ENCODE measurements at regions not wholly inside any gene's neighbourhood (a gene's known extent, or its start where the extent isn't known, plus 50 kb on each side); places are given as distances from the start of the nearest gene placed in this dataset.

DNA sequence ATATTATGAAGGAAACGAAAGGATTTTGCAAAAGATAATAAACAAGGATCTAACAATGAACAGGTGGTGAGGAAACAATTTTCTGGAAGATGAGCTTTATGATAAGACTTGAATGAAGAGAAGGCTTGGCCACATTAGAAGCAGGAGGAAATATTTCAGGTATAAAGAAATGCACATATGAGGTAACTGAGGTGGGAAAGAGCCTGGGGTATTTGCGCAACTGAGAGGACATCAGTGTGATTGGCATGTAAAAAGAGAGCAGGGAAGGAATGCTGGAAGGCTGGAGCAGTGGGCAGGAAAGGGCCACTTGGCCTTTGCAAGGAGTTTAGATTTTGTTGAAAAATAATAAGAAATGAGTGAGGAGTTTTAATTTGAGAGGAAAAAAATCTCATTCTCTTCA is 414.4 kb upstream of the TMCO5A start:
- Mint-ChIP-seq H3K27me3 (no peaks in the 10 kb centered on the region), H3K4me1 (no peaks in the 10 kb centered on the region), H3K36me3 (ENCODE audit: low read depth) (no peaks in the 10 kb centered on the region), H3K4me3 (no peak overlapping the region), H3K9me3 (peaks cover 11% of the 10 kb centered on the region), H3K27ac (no peak overlapping the region)
- DNase-seq = no peak
- intact Hi-C loops (cut with micrococcal nuclease) = no loop called here

DNA sequence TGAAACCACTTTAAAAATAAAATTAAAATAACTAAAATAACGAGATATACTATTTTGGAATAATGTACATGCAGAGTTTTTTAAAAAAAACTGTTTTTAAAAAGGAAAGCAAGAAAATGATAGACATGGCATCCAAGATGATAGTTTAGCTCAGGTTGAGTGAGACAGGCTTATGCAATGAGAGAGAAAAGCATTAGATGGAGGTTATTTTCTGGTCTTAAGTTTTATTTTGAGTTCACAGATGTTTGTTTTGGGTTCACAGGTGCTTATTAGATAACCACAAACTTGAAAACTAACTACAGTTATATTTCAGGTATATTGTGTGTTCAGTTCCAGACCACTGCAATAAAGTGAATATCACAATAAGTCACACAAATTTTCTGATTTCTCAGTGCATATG is 413.6 kb upstream of the TMCO5A start:
- Mint-ChIP-seq H3K4me3 (no peak overlapping the region), H3K27ac (no peak overlapping the region), H3K4me1 (no peaks in the 10 kb centered on the region), H3K27me3 (no peaks in the 10 kb centered on the region), H3K36me3 (ENCODE audit: low read depth) (no peaks in the 10 kb centered on the region), H3K9me3 (peaks cover 11% of the 10 kb centered on the region)
- no peak for DNase-seq
- intact Hi-C loops (cut with micrococcal nuclease) = no loop called here

DNA sequence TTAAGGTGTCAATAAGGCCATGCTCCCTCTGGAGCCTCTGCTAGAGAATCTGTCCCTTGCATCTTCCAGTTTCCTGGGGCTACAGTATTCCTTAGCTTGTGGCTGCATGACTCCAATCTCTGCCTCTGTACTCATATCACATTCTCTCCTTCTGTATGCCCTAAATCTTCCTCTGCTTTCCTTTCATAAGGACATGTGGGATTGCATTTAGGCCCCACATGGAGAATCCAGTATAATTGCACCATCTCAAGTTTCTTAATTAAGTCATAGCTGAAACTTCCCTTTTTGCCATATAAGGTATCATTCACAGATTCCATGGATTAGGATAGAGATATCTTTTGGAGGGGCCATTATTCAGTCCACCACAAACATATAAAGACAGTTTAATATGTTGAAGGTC is 409.8 kb upstream of the TMCO5A start:
- no peak overlapping the region for H3K27ac Mint-ChIP-seq
- peaks cover 4% of the 10 kb centered on the region for H3K9me3 Mint-ChIP-seq
- no peaks in the 10 kb centered on the region for H3K27me3 Mint-ChIP-seq
- H3K4me3 Mint-ChIP-seq = no peak overlapping the region
- intact Hi-C loops (cut with micrococcal nuclease) = no loop called here
- no peaks in the 10 kb centered on the region for H3K4me1 Mint-ChIP-seq
- no peaks in the 10 kb centered on the region for H3K36me3 Mint-ChIP-seq (ENCODE audit: low read depth)
- no peak for DNase-seq

DNA sequence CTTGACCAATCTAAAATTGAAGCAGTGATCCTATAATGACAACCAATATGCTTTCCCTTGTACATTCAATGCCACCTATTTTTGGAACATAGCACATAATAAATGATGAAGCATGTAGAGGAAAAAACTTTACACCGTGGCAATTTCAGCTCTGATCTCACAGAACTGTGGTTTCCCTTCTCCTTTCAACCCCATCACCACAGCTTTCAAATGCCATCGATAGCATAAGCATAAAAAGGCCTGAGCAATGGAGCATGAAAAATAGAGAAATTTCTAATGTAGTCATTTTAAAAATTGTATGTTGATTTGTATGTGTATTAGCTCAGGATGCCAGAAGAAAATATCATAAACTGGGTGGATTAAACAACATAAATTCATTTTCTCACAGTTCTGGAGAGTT is 406.0 kb upstream of the TMCO5A start:
- H3K4me3 Mint-ChIP-seq = no peak overlapping the region
- no peak overlapping the region for H3K27ac Mint-ChIP-seq
- no peaks in the 10 kb centered on the region for H3K36me3 Mint-ChIP-seq (ENCODE audit: low read depth)
- intact Hi-C loops (cut with micrococcal nuclease) = no loop called here
- no peaks in the 10 kb centered on the region for H3K4me1 Mint-ChIP-seq
- DNase-seq = no peak
- peaks cover 6% of the 10 kb centered on the region for H3K9me3 Mint-ChIP-seq
- H3K27me3 Mint-ChIP-seq = no peaks in the 10 kb centered on the region

DNA sequence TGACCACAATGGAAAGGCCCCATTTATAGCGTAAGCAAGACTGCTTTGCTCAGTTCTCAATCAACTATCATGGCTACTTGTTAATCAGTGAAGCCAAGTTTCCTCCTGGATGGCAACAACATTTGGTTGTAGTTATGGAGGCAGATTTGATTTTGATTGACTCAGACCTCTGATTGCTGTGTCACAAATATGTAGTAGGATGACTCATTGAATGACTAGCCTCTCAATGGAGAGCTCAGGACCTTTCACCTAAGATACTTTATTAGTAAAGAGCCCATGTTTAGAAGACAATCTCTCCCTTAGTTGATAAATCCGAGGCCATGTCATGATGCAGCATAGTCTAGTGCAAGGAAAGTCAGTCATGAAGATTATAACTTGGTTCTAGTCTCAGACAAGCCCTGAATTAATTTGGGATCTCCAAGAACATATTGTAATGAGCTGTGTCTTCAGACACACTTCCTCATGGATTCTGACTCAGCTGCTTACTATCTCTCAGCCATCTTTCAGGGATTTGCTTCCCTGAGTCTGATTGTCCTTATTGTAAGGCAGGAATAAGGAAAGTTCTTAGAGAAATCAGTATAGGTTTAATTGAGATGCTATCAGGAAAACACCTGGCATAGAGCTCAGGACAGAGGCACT is 397.4 kb upstream of the TMCO5A start:
- intact Hi-C loops (cut with micrococcal nuclease) = no loop called here
- Mint-ChIP-seq H3K4me1 (no peaks in the 10 kb centered on the region), H3K27ac (no peak overlapping the region), H3K4me3 (no peak overlapping the region), H3K9me3 (peaks cover 7% of the 10 kb centered on the region), H3K36me3 (ENCODE audit: low read depth) (no peaks in the 10 kb centered on the region), H3K27me3 (no peaks in the 10 kb centered on the region)
- DNase-seq = no peak

DNA sequence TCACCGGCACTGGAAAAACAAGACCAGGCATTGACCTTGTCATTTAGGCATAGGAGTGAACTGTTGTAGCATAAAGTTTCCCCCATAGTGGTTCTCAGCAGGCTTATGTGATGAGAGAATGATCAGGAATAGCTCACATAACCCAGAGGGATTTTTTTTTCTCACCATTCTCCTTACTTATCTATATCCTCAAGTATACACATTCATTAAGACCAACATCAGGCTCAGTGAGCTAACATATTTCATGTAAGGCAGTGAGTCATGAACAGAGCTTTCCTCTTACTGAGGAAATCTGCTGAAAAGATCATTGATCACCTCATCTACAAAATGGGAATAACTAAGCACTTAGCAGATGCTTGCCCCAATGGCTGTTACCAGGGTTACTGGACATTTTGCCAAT is 396.6 kb upstream of the TMCO5A start:
- Mint-ChIP-seq H3K4me1 (no peaks in the 10 kb centered on the region), H3K4me3 (no peak overlapping the region), H3K27ac (no peak overlapping the region), H3K36me3 (ENCODE audit: low read depth) (no peaks in the 10 kb centered on the region), H3K27me3 (no peaks in the 10 kb centered on the region), H3K9me3 (peaks cover 4% of the 10 kb centered on the region)
- no peak for DNase-seq
- intact Hi-C loops (cut with micrococcal nuclease) = no loop called here

DNA sequence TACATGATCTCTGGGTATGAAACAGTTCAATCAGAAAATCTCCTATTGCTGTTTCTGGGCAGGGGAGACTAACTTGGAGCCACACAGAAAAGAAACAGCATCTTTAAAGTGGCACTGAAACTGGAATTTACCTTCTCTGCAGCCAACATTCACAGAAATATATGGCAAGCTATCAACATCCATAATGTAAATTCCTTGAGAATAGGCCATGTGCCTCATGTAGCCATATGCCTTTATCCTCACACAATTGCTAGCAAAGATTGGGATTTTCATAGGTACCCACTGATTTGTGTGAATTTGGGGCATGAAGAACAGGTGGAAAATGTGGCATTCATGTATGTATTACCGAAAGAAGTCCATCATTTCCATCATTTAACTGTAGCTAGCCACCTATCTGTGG is 386.3 kb upstream of the TMCO5A start:
- DNase-seq = no peak
- intact Hi-C loops (cut with micrococcal nuclease) = no loop called here
- H3K4me1 Mint-ChIP-seq = no peaks in the 10 kb centered on the region
- H3K36me3 Mint-ChIP-seq (ENCODE audit: low read depth) = no peaks in the 10 kb centered on the region
- no peak overlapping the region for H3K27ac Mint-ChIP-seq
- H3K9me3 Mint-ChIP-seq = no peaks in the 10 kb centered on the region
- H3K4me3 Mint-ChIP-seq = no peak overlapping the region
- no peaks in the 10 kb centered on the region for H3K27me3 Mint-ChIP-seq

DNA sequence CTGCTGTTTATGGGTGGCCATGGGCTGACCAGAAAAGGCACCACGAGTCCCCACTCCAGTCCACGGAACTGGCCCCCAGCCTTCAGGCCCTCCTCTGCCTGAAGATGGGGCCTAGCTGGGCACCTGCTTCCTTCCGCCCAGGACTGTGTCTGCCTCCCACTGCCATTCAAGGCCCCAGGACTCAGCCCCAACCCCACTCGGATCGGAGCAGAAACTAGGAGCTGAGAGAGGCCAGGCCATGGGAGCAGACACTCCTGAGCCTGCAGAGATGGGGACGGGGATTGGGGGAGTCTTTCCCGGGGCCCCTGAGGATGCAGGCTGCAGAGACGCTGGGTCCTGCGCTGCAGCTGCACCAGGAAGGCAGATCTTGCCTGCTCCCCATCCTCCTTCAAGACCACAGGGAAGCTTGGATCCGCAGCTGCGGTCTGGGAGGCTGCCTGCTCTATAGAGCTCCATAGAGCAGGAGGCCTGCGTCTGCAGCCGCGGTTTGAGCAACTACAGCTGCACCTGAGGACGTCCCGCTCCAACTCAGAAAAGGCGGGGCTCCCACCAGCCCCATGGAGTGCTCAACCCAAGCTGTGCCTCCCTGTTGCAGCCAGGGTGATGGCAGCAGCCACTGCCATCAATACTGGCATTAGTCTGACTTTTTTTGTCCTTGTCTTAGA is 383.9 kb upstream of the TMCO5A start:
- intact Hi-C loops (cut with micrococcal nuclease) = no loop called here
- H3K27me3 Mint-ChIP-seq = no peaks in the 10 kb centered on the region
- H3K27ac Mint-ChIP-seq = no peak overlapping the region

DNA sequence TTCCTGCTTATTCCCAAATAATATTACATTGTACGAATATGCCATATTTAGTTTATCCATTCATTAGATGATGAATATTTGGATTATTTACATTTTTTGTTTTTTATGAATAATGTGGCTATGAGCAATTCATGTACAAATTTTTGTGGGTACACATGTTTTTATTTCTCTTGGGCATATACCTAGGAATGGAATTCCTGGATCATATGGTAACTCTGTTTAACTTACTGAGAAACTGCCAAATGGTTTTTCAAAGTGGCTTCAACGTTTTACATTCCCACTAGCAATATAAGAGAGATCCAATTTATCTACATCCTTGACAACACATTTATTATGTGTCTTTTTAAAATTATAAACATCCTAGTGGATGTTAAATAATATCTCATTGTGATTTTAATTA is 362.0 kb upstream of the TMCO5A start:
- Mint-ChIP-seq H3K4me1 (no peaks in the 10 kb centered on the region), H3K27ac (no peak overlapping the region), H3K4me3 (no peak overlapping the region), H3K27me3 (no peaks in the 10 kb centered on the region), H3K36me3 (ENCODE audit: low read depth) (no peaks in the 10 kb centered on the region), H3K9me3 (no peaks in the 10 kb centered on the region)
- intact Hi-C loops (cut with micrococcal nuclease) = no loop called here
- no peak for DNase-seq

More for the DNA sequence above, 383.9 kb upstream of the TMCO5A start:
- H3K9me3 Mint-ChIP-seq = no peaks in the 10 kb centered on the region
- DNase-seq = no peak
- H3K4me1 Mint-ChIP-seq = no peaks in the 10 kb centered on the region
- no peaks in the 10 kb centered on the region for H3K36me3 Mint-ChIP-seq (ENCODE audit: low read depth)
- no peak overlapping the region for H3K4me3 Mint-ChIP-seq

DNA sequence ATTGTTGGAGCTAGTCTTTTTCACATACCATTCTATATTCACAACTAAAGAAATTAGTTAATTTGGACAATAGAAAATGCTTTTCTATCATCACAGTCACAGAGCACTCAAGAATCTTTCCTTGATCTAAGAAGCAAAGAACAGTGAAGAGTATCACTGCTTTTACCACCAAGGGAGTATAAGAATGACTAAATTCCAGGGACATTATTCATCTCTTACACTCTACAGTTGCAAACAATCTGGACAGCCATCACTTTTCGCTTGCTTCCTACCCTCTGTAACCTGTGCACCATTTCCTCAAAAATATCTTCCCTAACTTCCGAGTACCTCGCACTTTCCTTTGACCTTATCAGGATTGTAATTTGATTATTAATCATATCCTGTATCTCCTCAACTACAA is 359.5 kb upstream of the TMCO5A start:
- Mint-ChIP-seq H3K27me3 (no peaks in the 10 kb centered on the region), H3K4me3 (no peak overlapping the region), H3K9me3 (no peaks in the 10 kb centered on the region), H3K4me1 (no peaks in the 10 kb centered on the region), H3K36me3 (ENCODE audit: low read depth) (no peaks in the 10 kb centered on the region), H3K27ac (no peak overlapping the region)
- intact Hi-C loops (cut with micrococcal nuclease) = no loop called here
- DNase-seq = no peak

DNA sequence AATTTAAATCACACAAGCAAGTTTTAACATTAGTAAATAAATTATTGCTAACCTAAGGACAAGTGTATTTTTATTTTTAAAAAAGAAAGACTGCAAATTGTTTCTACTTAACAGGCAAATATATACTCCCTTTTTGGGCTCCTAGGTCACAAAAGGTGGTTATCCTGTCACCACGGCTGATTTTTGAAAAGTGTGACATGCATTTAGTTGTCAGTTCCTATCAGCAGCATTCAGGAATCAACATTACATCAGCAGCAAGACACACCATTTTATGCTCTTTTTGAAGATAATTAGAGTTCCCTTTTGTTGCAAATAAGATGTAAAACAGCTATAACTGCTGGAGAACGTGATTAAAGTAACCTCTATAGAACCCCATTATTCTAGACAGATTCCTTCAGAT is 357.5 kb upstream of the TMCO5A start:
- DNase-seq = no peak
- Mint-ChIP-seq H3K27ac (no peak overlapping the region), H3K36me3 (ENCODE audit: low read depth) (no peaks in the 10 kb centered on the region), H3K9me3 (no peaks in the 10 kb centered on the region), H3K4me3 (no peak overlapping the region), H3K27me3 (no peaks in the 10 kb centered on the region), H3K4me1 (no peaks in the 10 kb centered on the region)
- intact Hi-C loops (cut with micrococcal nuclease) = no loop called here

DNA sequence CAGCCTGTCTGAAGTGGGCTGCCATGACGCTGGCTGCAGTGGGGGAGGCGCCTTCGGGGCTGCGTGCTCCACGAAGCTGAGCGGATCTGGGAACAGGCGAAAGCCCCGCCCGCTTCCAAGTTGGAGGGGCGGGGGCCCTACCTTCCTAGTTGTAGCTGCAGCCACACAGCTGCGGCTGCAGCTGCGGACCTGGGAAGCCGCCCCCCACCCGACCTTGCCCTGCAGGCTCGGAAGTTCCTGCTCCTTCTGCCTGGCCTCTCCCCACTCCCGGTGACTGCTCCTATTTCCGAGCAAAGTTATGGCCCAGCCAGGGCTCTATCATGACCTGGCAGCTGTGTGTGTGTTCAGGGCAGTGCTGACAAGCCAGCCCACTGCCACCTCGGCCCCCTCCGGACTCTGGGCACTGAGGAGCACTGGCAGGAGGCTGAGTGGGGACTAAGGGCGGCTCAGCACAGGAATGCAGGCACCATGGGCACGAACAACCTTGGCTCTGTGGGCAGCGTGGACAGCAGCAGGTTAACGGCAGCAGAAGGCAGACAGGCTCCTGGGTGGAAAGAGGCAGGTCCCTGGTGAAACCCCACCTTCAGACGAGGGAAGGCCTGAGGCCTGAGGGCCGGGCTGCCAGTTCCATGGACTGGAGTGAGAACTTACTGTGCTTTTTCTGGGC is 352.4 kb upstream of the TMCO5A start:
- Mint-ChIP-seq H3K27ac (no peak overlapping the region), H3K27me3 (no peaks in the 10 kb centered on the region), H3K36me3 (ENCODE audit: low read depth) (no peaks in the 10 kb centered on the region), H3K9me3 (peaks cover 8% of the 10 kb centered on the region), H3K4me3 (no peak overlapping the region), H3K4me1 (no peaks in the 10 kb centered on the region)
- intact Hi-C loops (cut with micrococcal nuclease) = no loop called here
- no peak for DNase-seq

DNA sequence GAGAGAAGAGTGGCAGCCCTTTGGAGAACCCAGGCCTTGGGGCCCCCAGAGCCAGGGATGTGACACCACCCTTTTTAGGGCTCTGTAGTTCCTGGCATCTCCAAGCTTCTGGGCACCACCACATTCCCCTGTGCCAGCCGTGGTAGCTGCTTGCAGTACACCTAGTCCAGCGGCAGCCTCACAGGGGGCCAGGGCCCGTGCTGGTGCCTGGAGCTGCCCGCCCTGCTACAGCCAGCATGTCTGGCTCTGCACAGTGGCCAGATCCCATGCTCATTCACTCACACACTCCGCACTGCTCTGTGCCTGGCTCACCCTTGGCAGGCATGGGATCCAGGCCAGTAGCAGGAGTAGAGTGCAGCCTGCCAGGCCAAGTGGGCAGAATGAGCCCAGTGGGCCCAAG is 351.6 kb upstream of the TMCO5A start:
- no peak for DNase-seq
- H3K9me3 Mint-ChIP-seq = peaks cover 12% of the 10 kb centered on the region
- intact Hi-C loops (cut with micrococcal nuclease) = no loop called here
- H3K4me1 Mint-ChIP-seq = no peaks in the 10 kb centered on the region
- no peaks in the 10 kb centered on the region for H3K27me3 Mint-ChIP-seq
- H3K4me3 Mint-ChIP-seq = no peak overlapping the region
- H3K27ac Mint-ChIP-seq = no peak overlapping the region
- no peaks in the 10 kb centered on the region for H3K36me3 Mint-ChIP-seq (ENCODE audit: low read depth)

DNA sequence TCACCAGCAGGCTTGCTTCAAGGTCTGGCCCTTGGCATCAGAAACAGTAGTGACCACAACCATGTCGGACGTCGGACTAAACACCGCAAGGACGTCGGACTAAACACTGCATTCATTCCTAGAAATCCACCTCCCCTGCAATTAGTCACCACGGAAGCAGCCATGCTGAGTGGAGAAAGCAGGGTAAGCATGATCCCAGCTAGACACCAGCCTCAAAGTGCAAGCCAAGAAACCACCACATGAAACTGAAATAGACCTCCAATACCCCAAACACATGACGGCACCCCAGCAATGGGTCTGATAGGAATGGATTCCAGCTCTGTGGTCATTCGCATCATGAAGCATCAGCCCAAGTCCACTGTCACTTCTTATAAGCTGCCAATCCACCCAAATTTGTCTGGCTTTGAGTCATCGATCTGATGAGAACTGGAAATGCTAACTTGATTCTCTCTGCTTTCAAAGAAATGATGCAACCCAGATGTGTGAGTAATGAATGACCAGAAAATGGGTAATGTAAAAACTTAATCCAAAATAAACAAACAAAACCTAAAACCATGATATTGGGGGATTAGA is 348.3 kb upstream of the TMCO5A start:
- H3K36me3 Mint-ChIP-seq (ENCODE audit: low read depth) = no peaks in the 10 kb centered on the region
- no peaks in the 10 kb centered on the region for H3K4me1 Mint-ChIP-seq
- no peak for DNase-seq
- no peaks in the 10 kb centered on the region for H3K27me3 Mint-ChIP-seq
- peaks cover 12% of the 10 kb centered on the region for H3K9me3 Mint-ChIP-seq
- intact Hi-C loops (cut with micrococcal nuclease) = no loop called here
- H3K4me3 Mint-ChIP-seq = no peak overlapping the region
- no peak overlapping the region for H3K27ac Mint-ChIP-seq

All from activated CD4-positive, alpha-beta T cell treated with anti-CD3 and anti-CD28 coated beads, Interleukin-2, amount 10 ng/mL, durations not matched to agents 24 days and 14 days (primary cell).